ENCODE measurements at regions not wholly inside any gene's neighbourhood (a gene's known extent, or its start where the extent isn't known, plus 50 kb on each side); places are given as distances from the start of the nearest gene placed in this dataset.

GRCh38 chr11:97514446-97514845 lies 1124.6 kb downstream of the JRKL start:
- TF ChIP-seq TCF12 (IDR thresholded peaks at IDR 0.05; ENCODE audit: low read depth, low read length) (no peak), EZH2 (IDR thresholded peaks at IDR 0.05; ENCODE audit: borderline replicate concordance, control insufficient read depth, low read depth, low read length) (no peak), RAD21 (IDR thresholded peaks at IDR 0.05; ENCODE audit: insufficient read depth, low read depth, low read length) (no peak), DPF2 (IDR thresholded peaks at IDR 0.05) (no peak), CTCF (IDR thresholded peaks at IDR 0.05 in 2 of 3, conservative IDR thresholded peaks at IDR 0.05 in 1 of 3; ENCODE audit: control insufficient read depth in 2 of 3, extremely low read depth in 1 of 3, insufficient read depth in 1 of 3, low read depth in 3 of 3, low read length in 3 of 3) (no peak), ASH2L (IDR thresholded peaks at IDR 0.05; ENCODE audit: borderline replicate concordance, low read depth) (no peak)

Measured in GM12878 (cell line).